Gastrocnemius medialis (tissue), 4 donors: ENCODE measurements at regions not wholly inside any gene's neighbourhood (a gene's known extent, or its start where the extent isn't known, plus 50 kb on each side); places are given as distances from the start of the nearest gene placed in this dataset.

Experiments
- POLR2A ChIP-seq, 2 donors: fragments of 450-650 bp; IDR thresholded peaks; one replicate each; pipeline ENCODE4 v1.6.1; 2017; ENCODE audit warnings: antibody characterized with exemption in 2 of 2, mild to moderate bottlenecking in 2 of 2, moderate library complexity in 2 of 2
- TF ChIP-seq, protein P1 (sequence below), 5 experiments: fragments of 450-650 bp in 3 of 5; fragments of 200-600 bp in 2 of 5; sonication (generic) in 2 of 5; IDR thresholded peaks in 4 of 5; conservative IDR thresholded peaks in 1 of 5; 1 replicate in 4 of 5; 2 replicates in 1 of 5; pipeline ENCODE4 v1.5.1; 2016 to 2019; ENCODE audit warnings: antibody characterized with exemption in 5 of 5, mild to moderate bottlenecking in 3 of 5, moderate library complexity in 3 of 5

DNA sequence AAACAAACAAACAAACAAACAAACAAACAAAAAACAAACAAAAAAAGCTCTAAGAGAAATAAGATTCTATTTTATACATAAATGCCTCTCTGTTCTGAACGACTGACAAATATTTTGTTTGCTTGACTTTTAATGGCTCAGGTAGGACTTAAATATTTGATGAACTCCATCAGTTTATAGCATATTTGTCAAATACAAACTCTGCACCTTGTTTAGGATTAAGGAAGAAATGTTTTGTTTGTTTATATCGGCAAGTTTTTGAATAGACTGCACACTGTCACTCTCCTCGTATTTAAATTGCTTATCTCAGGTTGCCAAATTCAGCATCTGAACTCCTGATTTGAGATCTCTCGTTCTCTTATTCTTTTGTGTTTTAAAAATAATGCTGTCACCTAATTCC is 1499.7 kb upstream of the SLC10A2 start:
- TF ChIP-seq, protein P1, sequence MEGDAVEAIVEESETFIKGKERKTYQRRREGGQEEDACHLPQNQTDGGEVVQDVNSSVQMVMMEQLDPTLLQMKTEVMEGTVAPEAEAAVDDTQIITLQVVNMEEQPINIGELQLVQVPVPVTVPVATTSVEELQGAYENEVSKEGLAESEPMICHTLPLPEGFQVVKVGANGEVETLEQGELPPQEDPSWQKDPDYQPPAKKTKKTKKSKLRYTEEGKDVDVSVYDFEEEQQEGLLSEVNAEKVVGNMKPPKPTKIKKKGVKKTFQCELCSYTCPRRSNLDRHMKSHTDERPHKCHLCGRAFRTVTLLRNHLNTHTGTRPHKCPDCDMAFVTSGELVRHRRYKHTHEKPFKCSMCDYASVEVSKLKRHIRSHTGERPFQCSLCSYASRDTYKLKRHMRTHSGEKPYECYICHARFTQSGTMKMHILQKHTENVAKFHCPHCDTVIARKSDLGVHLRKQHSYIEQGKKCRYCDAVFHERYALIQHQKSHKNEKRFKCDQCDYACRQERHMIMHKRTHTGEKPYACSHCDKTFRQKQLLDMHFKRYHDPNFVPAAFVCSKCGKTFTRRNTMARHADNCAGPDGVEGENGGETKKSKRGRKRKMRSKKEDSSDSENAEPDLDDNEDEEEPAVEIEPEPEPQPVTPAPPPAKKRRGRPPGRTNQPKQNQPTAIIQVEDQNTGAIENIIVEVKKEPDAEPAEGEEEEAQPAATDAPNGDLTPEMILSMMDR (IDR thresholded peaks at IDR 0.05 in 4 of 5, conservative IDR thresholded peaks at IDR 0.05 in 1 of 5): no peak
- TF ChIP-seq POLR2A (IDR thresholded peaks at IDR 0.05): no peak
